ENCODE measurements at regions not wholly inside any gene's neighbourhood (a gene's known extent, or its start where the extent isn't known, plus 50 kb on each side); places are given as distances from the start of the nearest gene placed in this dataset.

GRCh38 chr4:151876381-151876988 lies 115.7 kb upstream of the GATB start:
- Histone ChIP-seq H3K4me1 (ENCODE audit: control insufficient read depth in 2 of 2, insufficient read depth in 2 of 2, low read length in 2 of 2) (no peaks in the 10 kb centered on the region), H3K27me3 (ENCODE audit: control insufficient read depth in 2 of 2, insufficient read depth in 2 of 2, low read length in 2 of 2) (no peaks in the 10 kb centered on the region), H3K27ac (ENCODE audit: low read depth, low read length) (no peak overlapping the region), H3K36me3 (ENCODE audit: control insufficient read depth in 2 of 3, insufficient read depth in 3 of 3, low read length in 3 of 3) (no peaks in the 10 kb centered on the region), H3K9me3 (ENCODE audit: control insufficient read depth in 2 of 3, low read length in 3 of 3) (no peaks in the 10 kb centered on the region), H3K4me3 (ENCODE audit: low read length) (no peak overlapping the region)
- Mint-ChIP-seq H3K27ac (peak overlapping the region in 2 of 9 donors; percentile 28 to 42), H3K4me3 (no peak overlapping the region), H3K9me3 (peaks cover 0 to 7% (median 0%) of the 10 kb centered on the region in 11 donors), H3K36me3 (peaks cover 0 to 5% (median 0%) of the 10 kb centered on the region in 5 donors), H3K27me3 (no peaks in the 10 kb centered on the region), H3K4me1 (peaks cover 1 to 6% (median 5%) of the 10 kb centered on the region in 7 donors)
- intact Hi-C loops (cut with micrococcal nuclease): no loop called here
- ChIA-PET CTCF (interaction anchor here (0.7 kb wide), 2 partner anchors 11 to 13 kb away, joined by 3 to 4 read pairs; no protein-coding TSS in a partner anchor), POLR2A (no interaction called here)
- no peak for ATAC-seq
- DNase-seq: no peak

GRCh38 chr4:151874328-151874727 lies 113.5 kb upstream of the GATB start:
- H3K27me3 ChIP-seq (ENCODE audit: control insufficient read depth in 2 of 2, insufficient read depth in 2 of 2, low read length in 2 of 2): no peaks in the 10 kb centered on the region
- H3K36me3 ChIP-seq (ENCODE audit: control insufficient read depth in 2 of 3, insufficient read depth in 3 of 3, low read length in 3 of 3): no peaks in the 10 kb centered on the region
- Mint-ChIP-seq H3K36me3 (peaks cover 0 to 5% (median 0%) of the 10 kb centered on the region in 5 donors), H3K27me3 (no peaks in the 10 kb centered on the region), H3K4me3 (no peak overlapping the region), H3K9me3 (peaks cover 0 to 5% (median 0%) of the 10 kb centered on the region in 11 donors), H3K4me1 (peaks cover 0 to 1% (median 0%) of the 10 kb centered on the region in 7 donors), H3K27ac (no peak overlapping the region)
- intact Hi-C loops (cut with micrococcal nuclease): no loop called here
- no peak for DNase-seq
- ChIA-PET CTCF (no interaction called here), POLR2A (no interaction called here)
- H3K27ac ChIP-seq (ENCODE audit: low read depth, low read length): no peak overlapping the region
- ATAC-seq: no peak
- no peaks in the 10 kb centered on the region for H3K4me1 ChIP-seq (ENCODE audit: control insufficient read depth in 2 of 2, insufficient read depth in 2 of 2, low read length in 2 of 2)
- H3K9me3 ChIP-seq (ENCODE audit: control insufficient read depth in 2 of 3, low read length in 3 of 3): no peaks in the 10 kb centered on the region
- H3K4me3 ChIP-seq (ENCODE audit: low read length): no peak overlapping the region

- peaks cover 0 to 12% (median 0%) of the 10 kb centered on the region in 5 donors for H3K27me3 Mint-ChIP-seq
- CTCF ChIA-PET: no interaction called here
- DNase-seq (no peak), ATAC-seq (peak; percentile 55)
- POLR2A ChIA-PET: no interaction called here
- H3K36me3 Mint-ChIP-seq: peaks cover 0 to 9% (median 2%) of the 10 kb centered on the region in 5 donors
- Histone ChIP-seq H3K4me3 (ENCODE audit: low read length) (no peak overlapping the region), H3K4me1 (ENCODE audit: control insufficient read depth in 2 of 2, insufficient read depth in 2 of 2, low read length in 2 of 2) (no peaks in the 10 kb centered on the region), H3K9me3 (ENCODE audit: control insufficient read depth in 2 of 3, low read length in 3 of 3) (peaks cover 0 to 6% (median 0%) of the 10 kb centered on the region in 3 experiments), H3K27me3 (ENCODE audit: control insufficient read depth in 2 of 2, insufficient read depth in 2 of 2, low read length in 2 of 2) (no peaks in the 10 kb centered on the region), H3K27ac (ENCODE audit: low read depth, low read length) (no peak overlapping the region), H3K36me3 (ENCODE audit: control insufficient read depth in 2 of 3, insufficient read depth in 3 of 3, low read length in 3 of 3) (no peaks in the 10 kb centered on the region)
- peaks cover 0 to 19% (median 6%) of the 10 kb centered on the region in 11 donors for H3K9me3 Mint-ChIP-seq
- peak overlapping the region in 1 of 9 donors; percentile 11 for H3K27ac Mint-ChIP-seq
- peak overlapping the region in 1 of 10 donors; percentile 24 for H3K4me3 Mint-ChIP-seq
- peaks cover 2 to 20% (median 15%) of the 10 kb centered on the region in 7 donors for H3K4me1 Mint-ChIP-seq
- intact Hi-C loops (cut with micrococcal nuclease): no loop called here
Observed at GRCh38 chr4:151866592-151866918, 105.7 kb upstream of the GATB start.

DNA sequence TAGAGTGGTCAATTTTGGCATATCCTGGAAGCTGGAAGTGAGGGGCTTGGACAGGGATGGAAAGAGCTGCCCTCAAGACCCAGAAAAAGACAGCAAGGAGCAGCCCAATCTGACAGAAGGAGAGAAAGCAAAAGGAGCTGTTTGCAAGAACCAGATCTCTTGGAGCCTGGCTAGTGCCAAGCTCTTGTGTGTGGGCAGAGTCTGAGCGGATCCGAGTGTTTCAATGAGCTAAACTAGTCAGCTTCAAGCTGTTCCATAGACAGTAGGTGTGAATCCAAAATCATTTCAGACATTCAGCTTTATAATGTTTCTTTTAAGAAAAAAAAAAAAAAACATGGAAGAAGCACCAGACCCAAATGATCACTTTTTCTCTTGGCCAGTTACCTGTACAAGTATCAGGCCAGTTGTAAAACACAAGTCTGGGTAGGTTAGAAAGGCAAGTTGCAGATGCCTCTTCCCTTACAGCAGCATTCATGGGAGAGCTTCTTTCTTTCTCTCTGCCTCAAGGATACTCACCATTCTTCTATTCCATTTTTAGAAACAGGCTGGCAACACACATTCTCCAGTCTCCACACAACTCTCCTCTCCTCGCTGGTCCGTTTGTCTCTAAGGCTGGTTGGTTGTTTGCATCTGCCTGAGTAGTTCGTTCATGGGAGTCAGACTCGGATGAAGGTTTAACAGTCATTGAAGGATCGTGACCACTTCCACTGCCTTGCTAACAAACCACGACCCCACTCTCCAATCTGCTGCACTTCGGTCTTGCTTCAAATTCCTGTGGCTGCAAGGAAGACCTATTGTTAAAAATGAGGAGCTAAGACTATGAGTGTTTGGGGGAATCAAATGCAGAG lies 105.2 kb upstream of the GATB start:
- H3K9me3 Mint-ChIP-seq: peaks cover 0 to 19% (median 6%) of the 10 kb centered on the region in 11 donors
- H3K27me3 Mint-ChIP-seq: peaks cover 0 to 15% (median 0%) of the 10 kb centered on the region in 5 donors
- peak; percentile 17 for ATAC-seq
- H3K9me3 ChIP-seq (ENCODE audit: control insufficient read depth in 2 of 3, low read length in 3 of 3): peaks cover 0 to 6% (median 0%) of the 10 kb centered on the region in 3 experiments
- H3K36me3 Mint-ChIP-seq: peaks cover 0 to 9% (median 2%) of the 10 kb centered on the region in 5 donors
- H3K4me1 ChIP-seq (ENCODE audit: control insufficient read depth in 2 of 2, insufficient read depth in 2 of 2, low read length in 2 of 2): no peaks in the 10 kb centered on the region
- no peaks in the 10 kb centered on the region for H3K36me3 ChIP-seq (ENCODE audit: control insufficient read depth in 2 of 3, insufficient read depth in 3 of 3, low read length in 3 of 3)
- no peak overlapping the region for H3K27ac ChIP-seq (ENCODE audit: low read depth, low read length)
- DNase-seq: no peak
- H3K4me3 ChIP-seq (ENCODE audit: low read length): no peak overlapping the region
- H3K4me3 Mint-ChIP-seq: peak overlapping the region in 2 of 10 donors; percentile 21 to 24
- no peaks in the 10 kb centered on the region for H3K27me3 ChIP-seq (ENCODE audit: control insufficient read depth in 2 of 2, insufficient read depth in 2 of 2, low read length in 2 of 2)
- H3K27ac Mint-ChIP-seq: peak overlapping the region in 3 of 9 donors; percentile 0 to 34 (median 26)
- POLR2A ChIA-PET: interaction anchor here (0.8 kb wide), 1 partner anchor 18 kb away, joined by 3 read pairs; no protein-coding TSS in a partner anchor
- CTCF ChIA-PET: no interaction called here
- intact Hi-C loops (cut with micrococcal nuclease): no loop called here
- peaks cover 2 to 20% (median 15%) of the 10 kb centered on the region in 7 donors for H3K4me1 Mint-ChIP-seq

GRCh38 chr4:151865312-151865711 lies 104.5 kb upstream of the GATB start:
- H3K27me3 ChIP-seq (ENCODE audit: control insufficient read depth in 2 of 2, insufficient read depth in 2 of 2, low read length in 2 of 2): no peaks in the 10 kb centered on the region
- intact Hi-C loops (cut with micrococcal nuclease): no loop called here
- H3K27ac Mint-ChIP-seq: peak overlapping the region in 1 of 9 donors; percentile 34
- H3K4me3 Mint-ChIP-seq: peak overlapping the region in 1 of 10 donors; percentile 6
- no peak overlapping the region for H3K27ac ChIP-seq (ENCODE audit: low read depth, low read length)
- no peak overlapping the region for H3K4me3 ChIP-seq (ENCODE audit: low read length)
- H3K36me3 Mint-ChIP-seq: peaks cover 0 to 9% (median 2%) of the 10 kb centered on the region in 5 donors
- peaks cover 0 to 19% (median 6%) of the 10 kb centered on the region in 11 donors for H3K9me3 Mint-ChIP-seq
- H3K4me1 ChIP-seq (ENCODE audit: control insufficient read depth in 2 of 2, insufficient read depth in 2 of 2, low read length in 2 of 2): no peaks in the 10 kb centered on the region
- peaks cover 2 to 20% (median 15%) of the 10 kb centered on the region in 7 donors for H3K4me1 Mint-ChIP-seq
- peaks cover 0 to 19% (median 0%) of the 10 kb centered on the region in 5 donors for H3K27me3 Mint-ChIP-seq
- ATAC-seq: peak; percentile 77
- DNase-seq: no peak
- no peaks in the 10 kb centered on the region for H3K36me3 ChIP-seq (ENCODE audit: control insufficient read depth in 2 of 3, insufficient read depth in 3 of 3, low read length in 3 of 3)
- CTCF ChIA-PET: interaction anchor here (0.6 kb wide), 1 partner anchor 11 kb away, joined by 4 read pairs; no protein-coding TSS in a partner anchor
- peaks cover 0 to 6% (median 0%) of the 10 kb centered on the region in 3 experiments for H3K9me3 ChIP-seq (ENCODE audit: control insufficient read depth in 2 of 3, low read length in 3 of 3)
- POLR2A ChIA-PET: interaction anchor here (0.8 kb wide), 1 partner anchor 18 kb away, joined by 3 read pairs; no protein-coding TSS in a partner anchor

DNA sequence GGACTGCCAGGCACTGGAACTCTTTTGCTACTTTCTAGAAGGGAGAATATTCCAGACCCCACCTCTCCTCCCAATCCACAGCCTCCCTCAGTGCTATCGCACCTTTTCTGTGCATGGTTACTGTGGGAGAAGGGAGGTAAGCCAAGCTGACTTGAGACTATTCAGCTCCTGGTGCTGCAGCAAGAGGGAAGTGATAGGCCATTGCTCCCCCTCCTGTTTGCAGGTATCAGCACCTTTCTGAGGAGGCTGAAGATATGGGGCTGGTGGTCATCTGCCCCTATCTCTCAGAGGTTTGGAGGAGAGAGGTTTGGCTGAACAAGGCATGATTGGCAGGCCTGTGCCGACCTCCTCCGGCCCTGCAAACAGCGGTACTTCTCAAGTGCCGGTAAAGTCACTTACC lies 103.3 kb upstream of the GATB start:
- ChIA-PET CTCF (interaction anchor here (0.5 kb wide), 1 partner anchor 12 kb away, joined by 3 read pairs; no protein-coding TSS in a partner anchor), POLR2A (no interaction called here)
- intact Hi-C loops (cut with micrococcal nuclease): no loop called here
- ATAC-seq: no peak
- Mint-ChIP-seq H3K27me3 (peaks cover 0 to 28% (median 0%) of the 10 kb centered on the region in 5 donors), H3K27ac (no peak overlapping the region), H3K36me3 (peaks cover 0 to 9% (median 2%) of the 10 kb centered on the region in 5 donors), H3K4me3 (no peak overlapping the region), H3K4me1 (peaks cover 2 to 20% (median 15%) of the 10 kb centered on the region in 7 donors), H3K9me3 (peaks cover 0 to 18% (median 5%) of the 10 kb centered on the region in 11 donors)
- Histone ChIP-seq H3K27ac (ENCODE audit: low read depth, low read length) (no peak overlapping the region), H3K4me3 (ENCODE audit: low read length) (no peak overlapping the region), H3K9me3 (ENCODE audit: control insufficient read depth in 2 of 3, low read length in 3 of 3) (peaks cover 0 to 6% (median 0%) of the 10 kb centered on the region in 3 experiments), H3K4me1 (ENCODE audit: control insufficient read depth in 2 of 2, insufficient read depth in 2 of 2, low read length in 2 of 2) (no peaks in the 10 kb centered on the region), H3K36me3 (ENCODE audit: control insufficient read depth in 2 of 3, insufficient read depth in 3 of 3, low read length in 3 of 3) (no peaks in the 10 kb centered on the region), H3K27me3 (ENCODE audit: control insufficient read depth in 2 of 2, insufficient read depth in 2 of 2, low read length in 2 of 2) (no peaks in the 10 kb centered on the region)
- DNase-seq: no peak
